ENCODE measurements at regions not wholly inside any gene's neighbourhood (a gene's known extent, or its start where the extent isn't known, plus 50 kb on each side); places are given as distances from the start of the nearest gene placed in this dataset.
A peak's percentile ranks its signal among the peaks of the same experiment; 100 is the strongest.

GRCh38 chr12:65747338-65747737 is 76.9 kb upstream of the HMGA2 start:
- H3K27me3 Mint-ChIP-seq: peaks cover 4% of the 10 kb centered on the region
- peaks cover 1% of the 10 kb centered on the region for H3K4me1 ChIP-seq (ENCODE audit: control insufficient read depth, insufficient read depth, low read length, poor library complexity, severe bottlenecking)
- DNase-seq (no peak), ATAC-seq (ENCODE audit: low read depth in 2 of 2) (no peak)
- peaks cover 0 to 5% (median 0%) of the 10 kb centered on the region in 4 donors for H3K4me1 Mint-ChIP-seq
- peaks cover 0 to 5% (median 0%) of the 10 kb centered on the region in 7 donors for H3K9me3 Mint-ChIP-seq
- H3K4me3 ChIP-seq (ENCODE audit: low read depth, low read length): no peak overlapping the region
- no peak overlapping the region for H3K27ac Mint-ChIP-seq
- H3K36me3 ChIP-seq (ENCODE audit: control insufficient read depth, insufficient read depth, low read length): no peaks in the 10 kb centered on the region
- H3K4me3 Mint-ChIP-seq: no peak overlapping the region
- H3K27ac ChIP-seq (ENCODE audit: insufficient read depth, low read length, poor library complexity, severe bottlenecking): no peak overlapping the region
- H3K36me3 Mint-ChIP-seq: no peaks in the 10 kb centered on the region
- peaks cover 6% of the 10 kb centered on the region for H3K27me3 ChIP-seq (ENCODE audit: control insufficient read depth, insufficient read depth, low read length)
- no peaks in the 10 kb centered on the region for H3K9me3 ChIP-seq (ENCODE audit: control insufficient read depth in 2 of 2, low read length in 2 of 2)

- ATAC-seq (ENCODE audit: low read depth in 2 of 2) (no peak), DNase-seq (no peak)
- no peaks in the 10 kb centered on the region for H3K27me3 ChIP-seq (ENCODE audit: control insufficient read depth, insufficient read depth, low read length)
- Mint-ChIP-seq H3K9me3 (peaks cover 0 to 5% (median 0%) of the 10 kb centered on the region in 7 donors), H3K4me3 (no peak overlapping the region), H3K4me1 (no peaks in the 10 kb centered on the region), H3K27me3 (peaks cover 4% of the 10 kb centered on the region), H3K27ac (no peak overlapping the region), H3K36me3 (no peaks in the 10 kb centered on the region)
- no peaks in the 10 kb centered on the region for H3K4me1 ChIP-seq (ENCODE audit: control insufficient read depth, insufficient read depth, low read length, poor library complexity, severe bottlenecking)
- no peaks in the 10 kb centered on the region for H3K36me3 ChIP-seq (ENCODE audit: control insufficient read depth, insufficient read depth, low read length)
- H3K9me3 ChIP-seq (ENCODE audit: control insufficient read depth in 2 of 2, low read length in 2 of 2): no peaks in the 10 kb centered on the region
- H3K27ac ChIP-seq (ENCODE audit: insufficient read depth, low read length, poor library complexity, severe bottlenecking): no peak overlapping the region
- no peak overlapping the region for H3K4me3 ChIP-seq (ENCODE audit: low read depth, low read length)
Observed at GRCh38 chr12:65748332-65748731, 76.0 kb upstream of the HMGA2 start.

GRCh38 chr12:65754290-65754689 is 70.0 kb upstream of the HMGA2 start:
- Mint-ChIP-seq H3K27me3 (peaks cover 4% of the 10 kb centered on the region), H3K9me3 (peaks cover 0 to 4% (median 0%) of the 10 kb centered on the region in 7 donors), H3K27ac (no peak overlapping the region), H3K4me1 (peaks cover 0 to 5% (median 2%) of the 10 kb centered on the region in 4 donors), H3K36me3 (no peaks in the 10 kb centered on the region), H3K4me3 (no peak overlapping the region)
- Histone ChIP-seq H3K27me3 (ENCODE audit: control insufficient read depth, insufficient read depth, low read length) (peaks cover 2% of the 10 kb centered on the region), H3K27ac (ENCODE audit: insufficient read depth, low read length, poor library complexity, severe bottlenecking) (no peak overlapping the region), H3K4me1 (ENCODE audit: control insufficient read depth, insufficient read depth, low read length, poor library complexity, severe bottlenecking) (no peaks in the 10 kb centered on the region), H3K9me3 (ENCODE audit: control insufficient read depth in 2 of 2, low read length in 2 of 2) (no peaks in the 10 kb centered on the region), H3K36me3 (ENCODE audit: control insufficient read depth, insufficient read depth, low read length) (no peaks in the 10 kb centered on the region), H3K4me3 (ENCODE audit: low read depth, low read length) (no peak overlapping the region)
- DNase-seq: no peak
- ATAC-seq (ENCODE audit: low read depth in 2 of 2): no peak

- Histone ChIP-seq H3K27ac (ENCODE audit: insufficient read depth, low read length, poor library complexity, severe bottlenecking) (no peak overlapping the region), H3K9me3 (ENCODE audit: control insufficient read depth in 2 of 2, low read length in 2 of 2) (no peaks in the 10 kb centered on the region), H3K4me3 (ENCODE audit: low read depth, low read length) (no peak overlapping the region), H3K36me3 (ENCODE audit: control insufficient read depth, insufficient read depth, low read length) (no peaks in the 10 kb centered on the region), H3K27me3 (ENCODE audit: control insufficient read depth, insufficient read depth, low read length) (peaks cover 2% of the 10 kb centered on the region), H3K4me1 (ENCODE audit: control insufficient read depth, insufficient read depth, low read length, poor library complexity, severe bottlenecking) (no peaks in the 10 kb centered on the region)
- ATAC-seq (ENCODE audit: low read depth in 2 of 2) (no peak), DNase-seq (no peak)
- Mint-ChIP-seq H3K27me3 (peaks cover 4% of the 10 kb centered on the region), H3K4me1 (peaks cover 0 to 5% (median 2%) of the 10 kb centered on the region in 4 donors), H3K4me3 (no peak overlapping the region), H3K36me3 (no peaks in the 10 kb centered on the region), H3K27ac (no peak overlapping the region), H3K9me3 (peaks cover 0 to 2% (median 0%) of the 10 kb centered on the region in 7 donors)
Observed at GRCh38 chr12:65754744-65755595, 69.3 kb upstream of the HMGA2 start.

- no peak overlapping the region for H3K27ac ChIP-seq (ENCODE audit: insufficient read depth, low read length, poor library complexity, severe bottlenecking)
- no peaks in the 10 kb centered on the region for H3K9me3 ChIP-seq (ENCODE audit: control insufficient read depth in 2 of 2, low read length in 2 of 2)
- peaks cover 0 to 1% (median 0%) of the 10 kb centered on the region in 7 donors for H3K9me3 Mint-ChIP-seq
- H3K27me3 Mint-ChIP-seq: peaks cover 3% of the 10 kb centered on the region
- H3K4me3 Mint-ChIP-seq: no peak overlapping the region
- DNase-seq (no peak), ATAC-seq (ENCODE audit: low read depth in 2 of 2) (no peak)
- no peak overlapping the region for H3K4me3 ChIP-seq (ENCODE audit: low read depth, low read length)
- no peaks in the 10 kb centered on the region for H3K36me3 ChIP-seq (ENCODE audit: control insufficient read depth, insufficient read depth, low read length)
- H3K27me3 ChIP-seq (ENCODE audit: control insufficient read depth, insufficient read depth, low read length): peaks cover 2% of the 10 kb centered on the region
- H3K4me1 ChIP-seq (ENCODE audit: control insufficient read depth, insufficient read depth, low read length, poor library complexity, severe bottlenecking): no peaks in the 10 kb centered on the region
- H3K4me1 Mint-ChIP-seq: peaks cover 0 to 5% (median 2%) of the 10 kb centered on the region in 4 donors
- no peaks in the 10 kb centered on the region for H3K36me3 Mint-ChIP-seq
- H3K27ac Mint-ChIP-seq: no peak overlapping the region
Observed at GRCh38 chr12:65755596-65755978, 68.7 kb upstream of the HMGA2 start.

GRCh38 chr12:65756267-65756666 is 68.0 kb upstream of the HMGA2 start:
- DNase-seq (no peak), ATAC-seq (ENCODE audit: low read depth in 2 of 2) (no peak)
- H3K27ac ChIP-seq (ENCODE audit: insufficient read depth, low read length, poor library complexity, severe bottlenecking): no peak overlapping the region
- H3K36me3 ChIP-seq (ENCODE audit: control insufficient read depth, insufficient read depth, low read length): no peaks in the 10 kb centered on the region
- no peaks in the 10 kb centered on the region for H3K9me3 ChIP-seq (ENCODE audit: control insufficient read depth in 2 of 2, low read length in 2 of 2)
- Mint-ChIP-seq H3K4me1 (peaks cover 0 to 5% (median 2%) of the 10 kb centered on the region in 4 donors), H3K27me3 (no peaks in the 10 kb centered on the region), H3K9me3 (peaks cover 0 to 5% (median 0%) of the 10 kb centered on the region in 7 donors), H3K27ac (no peak overlapping the region), H3K4me3 (no peak overlapping the region), H3K36me3 (no peaks in the 10 kb centered on the region)
- peaks cover 2% of the 10 kb centered on the region for H3K27me3 ChIP-seq (ENCODE audit: control insufficient read depth, insufficient read depth, low read length)
- no peaks in the 10 kb centered on the region for H3K4me1 ChIP-seq (ENCODE audit: control insufficient read depth, insufficient read depth, low read length, poor library complexity, severe bottlenecking)
- H3K4me3 ChIP-seq (ENCODE audit: low read depth, low read length): no peak overlapping the region

- Histone ChIP-seq H3K4me1 (ENCODE audit: control insufficient read depth, insufficient read depth, low read length, poor library complexity, severe bottlenecking) (no peaks in the 10 kb centered on the region), H3K27ac (ENCODE audit: insufficient read depth, low read length, poor library complexity, severe bottlenecking) (no peak overlapping the region), H3K9me3 (ENCODE audit: control insufficient read depth in 2 of 2, low read length in 2 of 2) (no peaks in the 10 kb centered on the region), H3K27me3 (ENCODE audit: control insufficient read depth, insufficient read depth, low read length) (peaks cover 2% of the 10 kb centered on the region), H3K4me3 (ENCODE audit: low read depth, low read length) (no peak overlapping the region), H3K36me3 (ENCODE audit: control insufficient read depth, insufficient read depth, low read length) (no peaks in the 10 kb centered on the region)
- ATAC-seq (ENCODE audit: low read depth in 2 of 2) (no peak), DNase-seq (peak in 1 of 3 donors; percentile 12)
- peaks cover 0 to 5% (median 2%) of the 10 kb centered on the region in 4 donors for H3K4me1 Mint-ChIP-seq
- H3K4me3 Mint-ChIP-seq: no peak overlapping the region
- no peaks in the 10 kb centered on the region for H3K27me3 Mint-ChIP-seq
- H3K36me3 Mint-ChIP-seq: no peaks in the 10 kb centered on the region
- H3K27ac Mint-ChIP-seq: no peak overlapping the region
- H3K9me3 Mint-ChIP-seq: peaks cover 0 to 5% (median 0%) of the 10 kb centered on the region in 7 donors
Observed at GRCh38 chr12:65756956-65757511, 67.2 kb upstream of the HMGA2 start.
